H1 (cell line): ENCODE measurements at regions not wholly inside any gene's neighbourhood (a gene's known extent, or its start where the extent isn't known, plus 50 kb on each side); places are given as distances from the start of the nearest gene placed in this dataset.

Experiments used
- CTCF ChIA-PET: fragments of 300-600 bp; sonication (Branson Sonifier 250); formaldehyde crosslinking; loops from one replicate; lab custom pipeline; 2021; ENCODE audit not compliant: partially characterized antibody; lab: Charles Lee
- POLR2A ChIA-PET: fragments of 300-600 bp; sonication (Branson Sonifier 250); formaldehyde crosslinking; loops from one replicate; lab custom pipeline; 2021; ENCODE audit warnings: inconsistent platforms; ENCODE audit not compliant: partially characterized antibody; lab: Charles Lee
- DNase-seq, 2 experiments: peaks; one replicate each; pipeline versions ENCODE4 v3.0.0 to v3.0.0-alpha.2; 2010 to 2022; ENCODE audit warnings: low spot score in 2 of 2, low read depth in 1 of 2, mixed read lengths in 1 of 2
- FAIRE-seq: peaks from 2 replicates; lab custom pipeline; 2011; peaks lifted over from hg19 to GRCh38; lab: Jason Lieb, UNC
- H2AFZ ChIP-seq: 2 replicates; pipeline ENCODE4 v1.8.1; 2012; ENCODE audit warnings: low read length, inconsistent platforms
- H2AK5ac ChIP-seq: 2 replicates; pipeline ENCODE4 v1.6.1; 2013; ENCODE audit warnings: low read depth, low read length
- H2BK120ac ChIP-seq: replicated peaks from 2 replicates; pipeline ENCODE3; 2013; ENCODE audit warnings: low read depth, low read length, inconsistent platforms
- H2BK12ac ChIP-seq: 2 replicates; pipeline ENCODE4 v1.6.1; 2013; ENCODE audit warnings: low read depth, low read length
- H2BK15ac ChIP-seq: 2 replicates; pipeline ENCODE4 v1.6.1; 2013; ENCODE audit warnings: low read length
- H2BK20ac ChIP-seq: 2 replicates; pipeline ENCODE4 v1.6.1; 2013; ENCODE audit warnings: low read length
- H2BK5ac ChIP-seq: 2 replicates; pipeline ENCODE4 v1.6.1; 2013; ENCODE audit warnings: low read depth, low read length
- H3K14ac ChIP-seq: 2 replicates; pipeline ENCODE4 v1.6.1; 2013; ENCODE audit warnings: inconsistent platforms; ENCODE audit not compliant: insufficient read length
- H3K18ac ChIP-seq: 2 replicates; pipeline ENCODE4 v1.6.1; 2013; ENCODE audit warnings: low read length; ENCODE audit errors: extremely low read depth
- H3K23ac ChIP-seq: 2 replicates; pipeline ENCODE4 v1.6.1; 2013; ENCODE audit warnings: inconsistent platforms; ENCODE audit not compliant: insufficient read length
- H3K23me2 ChIP-seq: 2 replicates; pipeline ENCODE4 v1.6.1; 2013; ENCODE audit warnings: low read depth, low read length
- H3K27ac ChIP-seq: 2 replicates; pipeline ENCODE4 v1.6.1; 2011; ENCODE audit warnings: low read depth, low read length, inconsistent platforms
- H3K27me3 ChIP-seq, 4 experiments: replicated peaks in 1 of 4; 1 replicate in 1 of 4; 2 replicates in 3 of 4; pipeline versions ENCODE4 v1.6.1 to v1.8.1; 2011 to 2013; ENCODE audit warnings: low read length in 3 of 4, mild to moderate bottlenecking in 3 of 4, inconsistent platforms in 2 of 4, mixed read lengths in 2 of 4, moderate library complexity in 1 of 4; ENCODE audit not compliant: control insufficient read depth in 3 of 4, insufficient read depth in 3 of 4; ENCODE audit errors: extremely low read depth in 1 of 4
- H3K36me3 ChIP-seq, 4 experiments: 2 replicates each; pipeline versions ENCODE4 v1.6.1 to v1.8.1; 2011 to 2013; ENCODE audit warnings: mild to moderate bottlenecking in 4 of 4, low read length in 3 of 4, moderate library complexity in 2 of 4, control low read depth in 1 of 4, inconsistent platforms in 1 of 4; ENCODE audit not compliant: insufficient read depth in 4 of 4, control insufficient read depth in 2 of 4
- H3K4ac ChIP-seq: replicated peaks from 2 replicates; pipeline ENCODE3; 2013; ENCODE audit warnings: low read length, low read depth, mixed read lengths, inconsistent platforms; ENCODE audit not compliant: insufficient read length
- H3K4me1 ChIP-seq, 4 experiments: replicated peaks in 1 of 4; 1 replicate in 1 of 4; 2 replicates in 3 of 4; pipeline versions ENCODE4 v1.6.1 to v1.8.1; 2011 to 2013; ENCODE audit warnings: low read length in 3 of 4, inconsistent platforms in 2 of 4, mixed read lengths in 1 of 4; ENCODE audit not compliant: insufficient read depth in 4 of 4, control insufficient read depth in 3 of 4
- H3K4me2 ChIP-seq, 2 experiments: 2 replicates each; pipeline versions ENCODE4 v1.6.1 to v1.8.1; 2011 to 2013; ENCODE audit warnings: low read depth in 2 of 2, low read length in 2 of 2, control low read depth in 1 of 2, inconsistent platforms in 1 of 2, mild to moderate bottlenecking in 1 of 2; ENCODE audit not compliant: insufficient read depth in 1 of 2
- H3K4me3 ChIP-seq, 4 experiments: fragments of 200-600, 300-600 bp in 1 of 4; sonication (generic), shearing (Covaris generic), sonication (Bioruptor Twin) in 1 of 4; 2 replicates each; pipeline versions ENCODE4 v1.5.1 to v1.8.1; 2011 to 2016; ENCODE audit warnings: low read length in 4 of 4, low read depth in 3 of 4, control low read depth in 2 of 4, inconsistent platforms in 2 of 4, mild to moderate bottlenecking in 2 of 4, mixed read lengths in 1 of 4, moderate library complexity in 1 of 4; ENCODE audit not compliant: insufficient read depth in 2 of 4; ENCODE audit errors: extremely low read depth in 1 of 4
- H3K56ac ChIP-seq: replicated peaks from 2 replicates; pipeline ENCODE3; 2013; ENCODE audit warnings: low read depth, mild to moderate bottlenecking, mixed read lengths, low read length, inconsistent platforms; ENCODE audit not compliant: insufficient read length
- H3K79me1 ChIP-seq: 2 replicates; pipeline ENCODE4 v1.6.1; 2013; ENCODE audit warnings: low read depth, low read length, control low read depth
- H3K79me2 ChIP-seq, 2 experiments: 2 replicates each; pipeline versions ENCODE4 v1.6.1 to v1.8.1; 2012 to 2013; ENCODE audit warnings: low read length in 2 of 2, mild to moderate bottlenecking in 2 of 2, inconsistent platforms in 1 of 2; ENCODE audit not compliant: insufficient read depth in 2 of 2, control insufficient read depth in 1 of 2
- H3K9ac ChIP-seq, 4 experiments: replicated peaks in 1 of 4; 1 replicate in 1 of 4; 2 replicates in 3 of 4; pipeline versions ENCODE4 v1.6.1 to v1.8.1; 2011 to 2013; ENCODE audit warnings: low read depth in 3 of 4, low read length in 3 of 4, control low read depth in 2 of 4, mild to moderate bottlenecking in 2 of 4, moderate library complexity in 2 of 4, inconsistent platforms in 1 of 4; ENCODE audit errors: extremely low read depth in 1 of 4
- H3K9me3 ChIP-seq, 2 experiments: 2 replicates each; pipeline versions ENCODE4 v1.6.1 to v1.8.1; 2012 to 2013; ENCODE audit warnings: mild to moderate bottlenecking in 2 of 2, moderate library complexity in 2 of 2, control low read depth in 1 of 2, inconsistent platforms in 1 of 2, low read depth in 1 of 2, low read length in 1 of 2, mixed read lengths in 1 of 2; ENCODE audit not compliant: insufficient read depth in 2 of 2
- H4K20me1 ChIP-seq, 2 experiments: replicated peaks in 1 of 2; 2 replicates each; pipeline versions ENCODE3 to v1.8.1; 2011 to 2013; ENCODE audit warnings: inconsistent platforms in 2 of 2, low read length in 2 of 2, mild to moderate bottlenecking in 1 of 2; ENCODE audit not compliant: insufficient read depth in 2 of 2, control insufficient read depth in 1 of 2
- H4K5ac ChIP-seq: 2 replicates; pipeline ENCODE4 v1.6.1; 2013; ENCODE audit warnings: low read length, low read depth, mixed read lengths, inconsistent platforms; ENCODE audit not compliant: insufficient read length
- H4K8ac ChIP-seq: 2 replicates; pipeline ENCODE4 v1.8.0; 2013; ENCODE audit warnings: mild to moderate bottlenecking, moderate library complexity, low read length, inconsistent platforms; ENCODE audit not compliant: insufficient read depth; ENCODE audit errors: extremely low read depth
- H4K91ac ChIP-seq: replicated peaks from 2 replicates; pipeline ENCODE3; 2013; ENCODE audit warnings: low read length, mixed read lengths, inconsistent platforms; ENCODE audit not compliant: insufficient read length
- CHD1 ChIP-seq: IDR thresholded peaks from 2 replicates; pipeline ENCODE4 v1.6.1; 2012; ENCODE audit warnings: low read depth, low read length, improper control_type of control experiment
- CHD2 ChIP-seq: IDR thresholded peaks from 2 replicates; pipeline ENCODE4 v1.6.1; 2012; ENCODE audit warnings: low read length, improper control_type of control experiment
- EZH2 ChIP-seq: fragments of 200-600 bp; sonication (generic); IDR thresholded peaks from 2 replicates; pipeline ENCODE4 v1.7.1; 2012; ENCODE audit warnings: low read depth, mild to moderate bottlenecking, moderate library complexity, low read length, inconsistent platforms; ENCODE audit not compliant: severe bottlenecking
- HDAC2 ChIP-seq, 2 experiments: fragments of 300-600 bp in 1 of 2; sonication (generic) in 1 of 2; IDR thresholded peaks; 2 replicates each; pipeline ENCODE4 v1.6.1; 2011 to 2012; ENCODE audit warnings: low read depth in 2 of 2, low read length in 2 of 2, mild to moderate bottlenecking in 2 of 2, moderate library complexity in 2 of 2, borderline replicate concordance in 1 of 2, inconsistent platforms in 1 of 2
- JUND ChIP-seq: IDR thresholded peaks from 2 replicates; pipeline ENCODE4 v1.6.1; 2011; ENCODE audit warnings: mild to moderate bottlenecking, improper control_type of control experiment, low read length
- KDM5A ChIP-seq: fragments of 200-600 bp; IDR thresholded peaks from 2 replicates; pipeline ENCODE4 v1.7.1; 2012; ENCODE audit warnings: mild to moderate bottlenecking, low read length, inconsistent platforms, mixed read lengths
- MAX ChIP-seq: IDR thresholded peaks from 2 replicates; pipeline ENCODE4 v1.6.1; 2012; ENCODE audit warnings: inconsistent platforms
- NANOG ChIP-seq: IDR thresholded peaks from 2 replicates; pipeline ENCODE4 v1.6.1; 2011; ENCODE audit warnings: low read length, low read depth, mild to moderate bottlenecking, inconsistent platforms; ENCODE audit not compliant: insufficient read depth, poor library complexity, severe bottlenecking
- RAD21 ChIP-seq, 2 experiments: IDR thresholded peaks in 1 of 2; conservative IDR thresholded peaks in 1 of 2; 2 replicates each; pipeline ENCODE4 v1.6.1; 2011; ENCODE audit warnings: low read depth in 2 of 2, low read length in 2 of 2, improper control_type of control experiment in 1 of 2, inconsistent platforms in 1 of 2, mild to moderate bottlenecking in 1 of 2, moderate library complexity in 1 of 2
- SAP30 ChIP-seq: fragments of 300-600 bp; sonication (generic); IDR thresholded peaks from 2 replicates; pipeline ENCODE4 v1.7.1; 2012; ENCODE audit warnings: low read length, moderate library complexity, mild to moderate bottlenecking, inconsistent platforms; ENCODE audit not compliant: insufficient read depth, insufficient replicate concordance
- SP2 ChIP-seq: IDR thresholded peaks from 2 replicates; pipeline ENCODE4 v1.6.1; 2012; ENCODE audit warnings: mild to moderate bottlenecking, low read length, inconsistent platforms
- TEAD4 ChIP-seq: IDR thresholded peaks from 2 replicates; pipeline ENCODE4 v1.6.1; 2012; ENCODE audit warnings: low read depth, low read length, inconsistent platforms, mixed read lengths
- TF ChIP-seq, protein P1 (sequence below): IDR thresholded peaks from 2 replicates; pipeline ENCODE4 v1.6.1; 2011; ENCODE audit warnings: low read depth, mild to moderate bottlenecking, low read length; ENCODE audit not compliant: insufficient read depth

- Histone ChIP-seq H3K23ac (no peak overlapping the region), H3K18ac (no peak overlapping the region)
- TF ChIP-seq, protein P1, sequence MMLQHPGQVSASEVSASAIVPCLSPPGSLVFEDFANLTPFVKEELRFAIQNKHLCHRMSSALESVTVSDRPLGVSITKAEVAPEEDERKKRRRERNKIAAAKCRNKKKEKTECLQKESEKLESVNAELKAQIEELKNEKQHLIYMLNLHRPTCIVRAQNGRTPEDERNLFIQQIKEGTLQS, result no peak
- TF ChIP-seq TEAD4 (no peak), KDM5A (no peak), CHD2 (no peak), SAP30 (no peak), SP2 (no peak), CHD1 (no peak), EZH2 (no peak), MAX (no peak), NANOG (no peak), JUND (no peak), HDAC2 (IDR thresholded peaks at IDR 0.05; ENCODE audit: borderline replicate concordance in 1 of 2, low read depth in 2 of 2, low read length in 2 of 2) (no peak), RAD21 (IDR thresholded peaks at IDR 0.05 in 1 of 2, conservative IDR thresholded peaks at IDR 0.05 in 1 of 2; ENCODE audit: low read depth in 2 of 2, low read length in 2 of 2) (no peak)
- TF ChIP-seq, all 59 proteins: peak for 0
- H2BK15ac ChIP-seq, result no peak overlapping the region
- H3K14ac ChIP-seq, result no peak overlapping the region
- H3K23me2 ChIP-seq, result no peaks in the 10 kb centered on the region
- no peak overlapping the region for H4K5ac ChIP-seq
- H3K4me1 ChIP-seq, result no peaks in the 10 kb centered on the region
- no peak overlapping the region for H3K27ac ChIP-seq
- no peaks in the 10 kb centered on the region for H3K79me2 ChIP-seq
- H2AFZ ChIP-seq, result no peak overlapping the region
- H2BK20ac ChIP-seq, result no peak overlapping the region
- no peaks in the 10 kb centered on the region for H3K36me3 ChIP-seq
- no peak overlapping the region for H3K56ac ChIP-seq
- H2BK120ac ChIP-seq, result no peak overlapping the region
- no peak overlapping the region for H4K8ac ChIP-seq
- H3K9ac ChIP-seq, result no peak overlapping the region
- no peak for FAIRE-seq
- no peak overlapping the region for H2AK5ac ChIP-seq
- POLR2A ChIA-PET, result no interaction called here
- CTCF ChIA-PET, result no interaction called here
- H4K91ac ChIP-seq, result no peak overlapping the region
- H3K4me3 ChIP-seq, result no peak overlapping the region
- no peak overlapping the region for H3K4me2 ChIP-seq
- H3K27me3 ChIP-seq, result no peaks in the 10 kb centered on the region
- H3K4ac ChIP-seq, result no peak overlapping the region
- no peaks in the 10 kb centered on the region for H3K9me3 ChIP-seq
- no peaks in the 10 kb centered on the region for H4K20me1 ChIP-seq
- no peak for DNase-seq
- no peak overlapping the region for H2BK12ac ChIP-seq
- no peaks in the 10 kb centered on the region for H3K79me1 ChIP-seq
- no peak overlapping the region for H2BK5ac ChIP-seq
Measured at GRCh38 chr16:59463776-59464175, 729.7 kb upstream of the GOT2 start.
